ENCODE measurements at regions not wholly inside any gene's neighbourhood (a gene's known extent, or its start where the extent isn't known, plus 50 kb on each side); places are given as distances from the start of the nearest gene placed in this dataset.

DNA sequence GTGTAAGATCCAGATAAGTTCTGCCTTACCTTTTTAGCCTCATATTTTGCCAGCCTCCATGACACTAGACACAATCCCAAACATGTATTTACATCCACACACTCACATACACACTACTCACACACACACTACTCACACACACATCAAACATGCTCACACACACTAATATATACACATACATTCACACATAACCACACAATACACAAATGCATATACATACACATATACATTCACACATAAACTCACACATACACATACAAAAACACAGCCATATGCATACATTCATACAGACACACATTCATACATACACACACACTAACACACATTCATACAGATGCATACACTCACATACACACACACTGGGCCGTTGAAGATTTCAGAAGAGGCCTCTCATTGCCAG lies 109.5 kb downstream of the MAIP1 start:
- Histone ChIP-seq H3K9me3 (ENCODE audit: control insufficient read depth, insufficient read depth, low read length) (no peaks in the 10 kb centered on the region), H3K27me3 (ENCODE audit: control insufficient read depth, insufficient read depth, low read length) (no peaks in the 10 kb centered on the region), H3K4me3 (ENCODE audit: low read depth, low read length) (no peak overlapping the region), H3K27ac (ENCODE audit: low read depth, low read length) (no peak overlapping the region)
- ChIA-PET CTCF (no interaction called here), POLR2A (no interaction called here)
- TF ChIP-seq CTCF (IDR thresholded peaks at IDR 0.05; ENCODE audit: low read depth, low read length), result no peak
- no peak for DNase-seq (ENCODE audit: low read depth, low spot score)

DNA sequence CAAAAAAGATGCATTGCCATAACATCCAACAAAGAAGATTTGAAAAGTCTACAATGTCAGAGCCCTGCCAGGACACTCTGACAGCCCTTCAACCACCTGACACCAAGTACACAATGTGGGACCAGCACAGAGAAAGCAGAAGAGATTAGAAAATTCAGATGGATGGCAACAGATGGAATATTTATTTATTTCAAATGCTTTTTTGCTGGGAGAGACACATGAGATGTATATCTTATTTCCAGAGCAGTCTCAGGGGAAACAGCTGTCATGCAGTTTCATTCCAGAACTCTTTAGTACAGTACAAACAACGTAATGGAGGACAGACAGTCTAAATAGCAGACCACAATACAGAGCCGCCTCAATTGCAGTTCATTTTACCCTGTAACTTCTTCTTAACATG lies 110.1 kb downstream of the MAIP1 start:
- POLR2A ChIA-PET, result no interaction called here
- no peak for DNase-seq (ENCODE audit: low read depth, low spot score)
- H3K27ac ChIP-seq (ENCODE audit: low read depth, low read length), result no peak overlapping the region
- TF ChIP-seq CTCF (IDR thresholded peaks at IDR 0.05; ENCODE audit: low read depth, low read length), result no peak
- no peak overlapping the region for H3K4me3 ChIP-seq (ENCODE audit: low read depth, low read length)
- CTCF ChIA-PET, result no interaction called here
- no peaks in the 10 kb centered on the region for H3K27me3 ChIP-seq (ENCODE audit: control insufficient read depth, insufficient read depth, low read length)
- no peaks in the 10 kb centered on the region for H3K9me3 ChIP-seq (ENCODE audit: control insufficient read depth, insufficient read depth, low read length)

GRCh38 chr2:200066417-200066816 lies 111.0 kb downstream of the MAIP1 start:
- CTCF ChIA-PET, result no interaction called here
- Histone ChIP-seq H3K9me3 (ENCODE audit: control insufficient read depth, insufficient read depth, low read length) (no peaks in the 10 kb centered on the region), H3K4me3 (ENCODE audit: low read depth, low read length) (no peak overlapping the region), H3K27ac (ENCODE audit: low read depth, low read length) (no peak overlapping the region), H3K27me3 (ENCODE audit: control insufficient read depth, insufficient read depth, low read length) (no peaks in the 10 kb centered on the region)
- POLR2A ChIA-PET, result no interaction called here
- no peak for DNase-seq (ENCODE audit: low read depth, low spot score)
- no peak for TF ChIP-seq CTCF (IDR thresholded peaks at IDR 0.05; ENCODE audit: low read depth, low read length)

GRCh38 chr2:200068642-200069041 lies 113.3 kb downstream of the MAIP1 start:
- no peak for DNase-seq (ENCODE audit: low read depth, low spot score)
- H3K27ac ChIP-seq (ENCODE audit: low read depth, low read length), result no peak overlapping the region
- H3K9me3 ChIP-seq (ENCODE audit: control insufficient read depth, insufficient read depth, low read length), result no peaks in the 10 kb centered on the region
- CTCF ChIA-PET, result no interaction called here
- POLR2A ChIA-PET, result no interaction called here
- no peak overlapping the region for H3K4me3 ChIP-seq (ENCODE audit: low read depth, low read length)
- TF ChIP-seq CTCF (IDR thresholded peaks at IDR 0.05; ENCODE audit: low read depth, low read length), result no peak
- H3K27me3 ChIP-seq (ENCODE audit: control insufficient read depth, insufficient read depth, low read length), result no peaks in the 10 kb centered on the region

DNA sequence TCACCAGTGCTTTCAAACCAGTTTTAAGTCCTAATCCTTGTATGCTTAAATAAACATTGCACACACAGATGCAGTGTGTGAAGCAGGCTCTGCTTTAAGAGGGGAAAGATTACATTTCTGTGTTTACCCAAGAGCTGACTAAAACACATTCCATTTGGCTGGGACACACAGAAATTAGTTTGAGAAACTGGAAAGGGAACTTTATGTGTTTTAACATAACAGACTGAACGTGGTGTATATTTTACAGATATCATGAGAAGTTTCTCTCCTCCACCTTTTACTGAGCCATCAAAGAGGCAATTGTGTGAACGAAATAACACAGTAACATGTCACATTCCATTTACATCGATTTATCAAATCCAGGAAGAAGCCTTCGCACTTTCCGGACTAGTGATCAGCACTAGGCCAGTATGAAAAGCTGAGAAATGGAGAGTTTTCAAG lies 121.8 kb downstream of the MAIP1 start:
- peak; percentile 81 for DNase-seq (ENCODE audit: low read depth, low spot score)
- CTCF ChIA-PET, result no interaction called here
- Histone ChIP-seq H3K9me3 (ENCODE audit: control insufficient read depth, insufficient read depth, low read length) (no peaks in the 10 kb centered on the region), H3K27me3 (ENCODE audit: control insufficient read depth, insufficient read depth, low read length) (no peaks in the 10 kb centered on the region), H3K27ac (ENCODE audit: low read depth, low read length) (peak overlapping the region; percentile 80), H3K4me3 (ENCODE audit: low read depth, low read length) (no peak overlapping the region; the same call in 1 of the 2 replicates)
- no peak for TF ChIP-seq CTCF (IDR thresholded peaks at IDR 0.05; ENCODE audit: low read depth, low read length)
- POLR2A ChIA-PET, result no interaction called here

Data from AG04450 (cell line).